HG03558 (cell line): ENCODE measurements at regions not wholly inside any gene's neighbourhood (a gene's known extent, or its start where the extent isn't known, plus 50 kb on each side); places are given as distances from the start of the nearest gene placed in this dataset.
"Not testable (repeated sequence)": the region's sequence is repeated elsewhere in the genome, so short reads cannot be mapped to it uniquely, and the experiment has no call there.

ENCODE experiments used
- ATAC-seq: cut with Tn5 transposase; IDR thresholded peaks from one replicate; pipeline ENCODE4 v1.9.1; 2021; ENCODE audit warnings: moderate number of reproducible peaks; ENCODE audit not compliant: unreplicated experiment; ENCODE audit errors: extremely low read depth

DNA sequence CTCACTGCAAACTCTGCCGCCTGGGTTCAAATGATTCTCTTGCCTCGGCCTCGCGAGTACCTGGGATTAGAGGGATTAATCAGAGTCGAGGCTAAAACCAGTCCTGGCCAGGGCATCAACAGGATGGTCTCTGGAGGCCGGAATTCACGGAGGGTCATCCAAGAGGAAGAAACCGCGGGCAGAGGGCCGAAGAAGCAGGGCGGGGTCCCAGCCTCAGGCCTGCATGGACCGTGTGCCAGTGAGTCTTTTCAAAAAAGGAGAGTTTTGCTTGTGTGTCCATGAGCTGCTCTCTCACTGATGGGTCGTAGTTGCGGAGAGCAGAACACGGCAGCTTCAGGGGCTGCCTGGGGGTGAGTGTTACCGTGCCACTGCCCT lies 295.1 kb upstream of the ZNF337 start:
- ATAC-seq = no peak

DNA sequence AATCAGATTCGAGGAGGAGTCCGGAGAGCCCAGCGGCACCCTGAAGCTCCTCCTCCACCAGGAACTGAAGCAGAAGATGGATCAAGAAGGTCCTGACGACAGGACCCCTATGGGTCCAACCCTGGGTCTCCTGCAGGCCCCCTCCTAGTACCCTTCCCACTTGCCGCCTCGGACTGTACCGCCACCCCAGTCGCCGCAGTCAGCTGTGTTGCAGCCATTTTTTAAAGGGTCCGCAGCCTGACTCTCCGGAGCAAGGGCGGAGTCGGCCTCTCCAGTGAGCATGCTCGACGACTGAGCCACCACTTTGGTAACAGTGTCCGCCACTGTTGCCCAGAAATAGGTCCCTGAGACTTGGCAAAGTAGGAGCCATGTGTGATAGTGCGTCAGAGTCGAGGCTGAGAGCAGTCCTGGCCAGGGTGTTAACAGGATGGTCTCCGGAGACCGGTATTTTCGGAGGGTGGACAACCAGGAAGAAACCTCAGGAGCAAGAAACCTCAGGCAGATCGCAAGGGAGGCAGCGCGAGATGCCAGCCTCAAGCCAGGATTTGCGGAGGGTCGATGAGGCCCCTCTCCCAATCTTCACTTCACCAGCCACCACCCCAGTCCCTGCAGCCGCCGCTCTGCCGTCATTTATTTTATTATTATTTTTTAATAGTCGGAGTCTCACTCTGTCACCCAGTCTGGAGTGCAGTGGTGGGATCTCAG lies 294.6 kb upstream of the ZNF337 start:
- ATAC-seq = no peak

- ATAC-seq = not testable (repeated sequence)
Measured at GRCh38 chr20:25989686-25990085, 293.0 kb upstream of the ZNF337 start.

- ATAC-seq = no peak
Measured at GRCh38 chr20:25989196-25989595, 292.5 kb upstream of the ZNF337 start.

GRCh38 chr20:25987928-25988560 lies 291.4 kb upstream of the ZNF337 start:
- ATAC-seq = not testable (repeated sequence)

DNA sequence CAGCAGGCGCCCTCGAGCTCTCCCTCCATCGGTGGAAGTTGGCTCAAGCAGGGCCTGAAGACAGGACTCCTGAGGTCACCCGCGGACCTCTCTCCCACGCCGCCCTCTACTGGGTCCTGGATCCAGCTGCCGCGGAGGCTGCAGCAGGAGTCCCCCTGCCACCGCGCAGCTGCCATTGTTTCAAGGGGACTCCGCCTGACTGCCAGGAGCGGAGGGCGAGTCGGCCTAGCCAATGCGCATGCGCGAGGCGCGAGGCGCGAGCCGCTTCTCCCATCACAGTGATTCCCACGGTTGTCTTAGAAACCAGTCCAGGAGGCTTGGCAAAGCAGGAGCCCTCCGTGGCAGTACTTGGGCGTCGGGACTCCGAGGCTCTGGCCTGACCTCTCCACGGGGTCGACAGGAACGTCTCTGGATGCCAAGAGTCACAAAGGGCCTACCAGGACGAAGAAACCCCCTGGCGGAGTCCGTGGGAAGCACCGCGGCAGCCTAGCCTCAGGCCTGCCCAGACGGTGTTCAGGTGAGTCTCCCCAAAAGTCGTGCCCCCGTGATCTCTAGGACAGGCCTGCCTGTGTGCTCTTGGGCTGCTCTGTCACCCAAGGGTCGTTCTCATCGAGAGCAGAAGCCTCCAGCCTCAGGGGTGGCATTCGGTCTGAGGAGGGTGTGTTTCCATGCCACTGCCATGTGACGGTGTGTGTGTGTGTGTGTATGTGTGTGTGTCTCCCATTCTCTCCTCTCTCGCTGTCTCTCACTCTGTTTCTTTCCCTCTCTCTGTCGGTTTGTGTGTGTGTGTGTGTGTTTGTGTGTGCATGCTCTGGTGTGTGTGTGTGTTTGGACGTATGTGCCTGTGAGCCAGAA lies 290.6 kb upstream of the ZNF337 start:
- ATAC-seq = no peak

DNA sequence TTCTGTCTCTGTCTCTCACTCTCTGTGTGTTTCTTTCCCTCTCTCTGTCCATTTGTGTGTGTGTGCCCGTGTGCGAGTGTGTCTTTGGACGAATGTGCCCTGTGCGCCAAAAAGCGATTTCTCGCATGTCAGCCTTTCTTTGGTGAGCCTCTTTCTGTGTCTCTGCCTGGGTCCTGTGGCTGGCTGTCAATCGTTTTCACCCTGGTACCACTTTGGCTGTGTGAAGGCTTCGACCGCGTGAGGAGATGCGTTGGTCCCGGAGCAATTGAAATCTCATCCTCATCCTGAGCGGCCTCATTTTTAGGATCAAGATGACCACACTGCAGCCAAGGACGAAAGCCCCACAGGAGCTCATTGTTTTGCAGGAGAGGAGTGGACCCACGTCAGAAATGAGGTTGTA lies 288.9 kb upstream of the ZNF337 start:
- no peak for ATAC-seq

DNA sequence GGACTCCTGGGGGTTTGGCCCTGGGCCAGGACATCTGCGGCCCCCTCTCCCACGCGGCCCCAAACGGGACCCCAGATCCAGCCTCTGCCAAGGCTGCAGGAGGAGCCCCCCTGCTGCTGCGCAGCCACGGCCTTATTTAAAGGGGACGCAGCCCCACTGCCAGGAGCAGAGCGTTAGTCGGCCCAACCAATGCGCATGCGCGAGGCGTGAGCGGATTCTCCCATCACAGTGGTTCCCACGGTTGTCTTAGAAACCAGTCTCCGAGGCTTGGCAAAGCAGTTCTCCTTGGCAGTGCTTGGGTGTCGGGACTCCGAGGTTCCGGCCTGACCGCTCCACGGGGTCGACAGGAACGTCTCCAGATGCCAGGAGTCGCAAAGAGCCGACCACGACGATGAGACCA lies 288.3 kb upstream of the ZNF337 start:
- no peak for ATAC-seq

- not testable (repeated sequence) for ATAC-seq
Measured at GRCh38 chr20:25982701-25983100, 286.0 kb upstream of the ZNF337 start.

DNA sequence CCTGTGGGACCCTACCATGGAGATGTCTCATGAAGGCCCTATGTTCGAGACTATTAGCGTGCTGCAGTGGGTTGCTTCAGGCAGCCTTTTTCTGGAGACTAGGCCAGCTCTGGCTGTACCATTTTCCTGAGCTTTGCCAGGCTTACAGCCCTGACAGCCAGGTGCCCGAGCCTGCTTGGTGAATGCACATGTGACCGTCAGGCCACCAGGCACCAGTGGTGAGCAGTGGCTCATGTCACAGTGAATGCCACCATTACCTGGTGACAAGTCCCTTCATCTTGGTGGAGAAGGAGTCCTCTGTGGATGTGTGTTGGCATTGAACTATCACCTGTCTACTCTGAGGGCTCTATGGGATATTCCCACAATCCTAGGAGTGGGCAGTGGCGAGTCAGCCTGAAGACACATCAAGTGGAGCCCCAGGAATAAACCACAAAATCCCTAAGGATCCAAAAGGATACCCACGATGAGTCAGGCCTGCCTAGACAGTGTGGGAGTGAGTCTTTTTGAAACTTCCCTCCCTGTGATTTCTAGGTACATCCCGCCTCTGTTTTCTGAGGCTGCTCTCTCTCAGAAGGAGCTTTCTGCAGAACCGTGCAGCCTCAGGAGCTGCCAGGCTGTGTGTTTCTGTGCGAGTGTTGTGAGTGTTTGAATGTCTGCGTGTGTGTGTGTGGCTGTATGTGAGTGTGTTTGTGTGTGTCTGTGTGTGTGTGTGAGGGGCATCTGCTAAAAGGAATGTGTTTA lies 282.0 kb upstream of the ZNF337 start:
- ATAC-seq = not testable (repeated sequence)

DNA sequence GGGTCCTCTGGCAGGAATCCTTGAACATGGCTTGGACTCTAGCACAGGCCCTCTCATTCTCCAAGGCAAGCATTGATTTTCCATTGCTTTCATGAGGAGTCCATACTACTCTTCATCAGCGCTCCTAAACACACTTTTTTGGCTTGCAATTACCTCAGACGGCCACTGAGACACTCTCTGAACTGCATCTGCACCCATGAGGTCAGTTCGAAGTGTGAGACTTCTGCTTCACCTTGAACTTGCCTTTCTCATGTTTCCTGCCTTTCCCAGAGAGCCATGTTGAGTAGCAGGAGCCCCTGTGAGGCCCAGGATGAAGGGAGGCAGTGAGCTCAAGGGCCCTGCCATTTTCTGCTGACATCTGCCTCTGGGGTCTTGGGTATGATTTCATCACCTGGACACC lies 279.2 kb upstream of the ZNF337 start:
- ATAC-seq = not testable (repeated sequence)

DNA sequence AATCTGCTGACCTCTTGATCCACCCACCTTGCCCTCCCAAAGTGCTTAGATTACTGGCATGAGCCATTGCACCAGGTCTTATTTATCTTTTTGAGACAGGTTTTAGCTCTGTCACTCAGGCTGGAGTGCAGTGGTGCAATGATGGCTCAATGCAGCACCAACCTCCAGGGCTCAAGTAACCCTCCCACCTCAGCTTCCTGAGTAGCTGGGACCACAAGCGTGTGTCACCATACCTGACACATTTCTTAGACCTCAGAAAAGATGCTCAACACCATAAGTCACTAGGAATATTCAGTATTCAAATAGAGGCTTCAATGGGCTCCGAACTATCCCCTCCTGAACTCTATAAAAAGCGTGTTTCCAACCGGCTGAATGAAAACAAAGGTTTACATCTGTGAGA lies 268.6 kb upstream of the ZNF337 start:
- ATAC-seq = not testable (repeated sequence)

DNA sequence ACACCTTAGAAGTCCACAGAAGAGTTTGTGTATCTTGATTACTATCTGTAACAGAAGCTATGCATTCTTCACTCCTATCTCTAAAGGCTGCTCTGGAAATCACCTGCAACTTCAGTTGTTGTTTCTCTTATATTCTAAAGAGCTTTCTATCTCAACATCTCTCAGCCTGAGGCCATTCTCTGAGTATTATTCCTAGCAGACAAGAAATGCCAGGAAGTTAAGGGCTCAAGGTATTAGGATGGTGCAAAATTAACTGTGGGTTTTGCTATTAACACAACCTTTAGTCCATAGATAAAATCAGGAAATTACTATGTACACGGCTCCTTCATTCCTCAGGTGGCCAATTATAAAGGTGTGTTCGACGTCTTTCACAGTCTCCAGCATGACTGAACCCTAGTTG lies 257.2 kb upstream of the ZNF337 start:
- not testable (repeated sequence) for ATAC-seq

DNA sequence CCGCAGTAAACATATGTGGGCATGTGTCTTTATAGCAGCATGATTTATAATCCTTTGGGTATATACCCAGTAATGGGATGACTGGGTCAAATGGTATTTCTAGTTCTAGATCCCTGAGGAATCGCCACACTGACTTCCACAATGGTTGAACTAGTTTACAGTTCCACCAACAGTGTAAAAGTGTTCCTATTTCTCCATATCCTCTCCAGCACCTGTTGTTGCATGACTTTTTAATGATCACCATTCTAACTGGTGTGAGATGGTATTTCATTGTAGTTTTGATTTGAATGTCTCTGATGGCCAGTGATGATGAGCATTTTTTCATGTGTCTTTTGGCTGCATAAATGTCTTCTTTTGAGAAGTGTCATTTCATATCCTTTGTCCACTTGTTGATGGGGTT lies 238.6 kb upstream of the ZNF337 start:
- ATAC-seq = not testable (repeated sequence)

GRCh38 chr20:25932806-25933205 lies 236.2 kb upstream of the ZNF337 start:
- not testable (repeated sequence) for ATAC-seq

DNA sequence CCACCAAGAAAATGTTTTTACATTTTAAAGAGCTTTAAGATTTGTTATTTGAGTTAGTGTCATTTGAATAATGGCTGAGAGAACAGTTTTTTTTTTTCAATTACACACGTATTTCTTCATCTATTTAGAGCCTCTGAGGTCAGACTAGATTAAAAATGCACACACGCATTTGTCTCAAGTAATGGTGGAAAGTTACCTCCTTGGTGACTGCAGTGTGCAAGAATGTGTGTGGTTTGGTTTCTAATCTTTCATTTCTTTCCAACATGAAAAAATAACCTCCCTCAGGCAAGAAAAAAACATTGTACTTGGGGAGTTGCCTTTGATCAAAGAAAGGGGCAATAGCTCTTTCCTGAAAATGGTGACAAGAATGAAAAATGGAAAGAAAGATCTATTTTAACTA lies 235.5 kb upstream of the ZNF337 start:
- ATAC-seq = not testable (repeated sequence)

- not testable (repeated sequence) for ATAC-seq
Measured at GRCh38 chr20:25902321-25902720, 205.7 kb upstream of the ZNF337 start.

DNA sequence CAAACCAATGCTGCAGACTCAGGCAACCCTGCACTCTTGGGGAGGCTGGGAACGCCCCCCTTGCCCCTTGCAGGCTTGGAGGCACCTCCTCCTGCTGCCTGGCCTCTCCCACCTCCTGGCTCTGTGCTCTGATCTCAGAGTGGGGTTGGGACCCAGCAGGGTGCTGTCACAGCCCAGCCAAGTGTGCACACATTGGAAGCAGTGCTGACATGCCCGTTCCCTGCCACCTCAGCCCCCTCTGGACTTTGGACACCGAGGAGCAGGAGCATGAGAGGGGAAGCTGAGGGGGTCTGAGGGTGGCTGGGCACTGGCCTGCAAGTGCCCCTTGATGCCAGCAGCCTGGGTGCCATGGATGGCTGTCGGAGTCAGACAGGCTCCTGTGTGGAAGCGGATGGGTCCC lies 202.0 kb upstream of the ZNF337 start:
- ATAC-seq = not testable (repeated sequence)

DNA sequence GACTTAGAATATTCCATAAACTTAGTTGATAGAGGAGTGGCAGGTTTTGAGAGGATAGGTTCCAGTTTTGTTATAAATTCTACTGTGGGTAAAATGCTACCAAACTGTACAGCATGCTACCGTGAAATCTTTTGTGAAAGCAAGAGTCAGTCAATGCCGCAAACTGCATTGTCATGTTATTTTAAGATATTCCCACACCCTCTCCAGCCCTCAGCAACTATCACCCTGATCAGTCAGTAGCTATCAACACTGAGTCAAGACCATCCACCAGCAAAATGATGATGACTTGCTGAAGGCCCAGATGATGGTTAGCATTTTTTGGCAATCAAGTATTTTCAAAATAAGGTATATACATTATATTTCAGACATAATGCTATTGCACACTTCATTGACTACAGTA lies 182.4 kb upstream of the ZNF337 start:
- not testable (repeated sequence) for ATAC-seq

GRCh38 chr20:25868650-25868979 lies 172.0 kb upstream of the ZNF337 start:
- not testable (repeated sequence) for ATAC-seq
